ENCODE measurements at regions not wholly inside any gene's neighbourhood (a gene's known extent, or its start where the extent isn't known, plus 50 kb on each side); places are given as distances from the start of the nearest gene placed in this dataset.

- in situ Hi-C loops (cut with MboI): loop anchor here (25.0 kb wide), 1 partner anchor 1776 kb away; no protein-coding TSS in a partner anchor
- BruUV-seq (replicated peaks): no TSS peak
Measured at GRCh38 chr12:115762936-115763335, 514.6 kb downstream of the MED13L start.

More at GRCh38 chr12:115762936-115763335, 514.6 kb downstream of the MED13L start:
- Histone ChIP-seq H3K27ac (ENCODE audit: extremely low read depth, low read depth, low read length) (no peak overlapping the region), H3K9ac (ENCODE audit: insufficient read depth in 1 of 2, low read depth in 2 of 2, low read length in 2 of 2) (no peak overlapping the region), H3K9me3 (replicated peaks; ENCODE audit: control insufficient read depth, insufficient read depth, low read depth, low read length) (no peaks in the 10 kb centered on the region), H3K36me3 (ENCODE audit: control insufficient read depth, insufficient read depth, low read length) (no peaks in the 10 kb centered on the region), H3K4me3 (no peak overlapping the region), H3K9me1 (ENCODE audit: control insufficient read depth, insufficient read depth, low read length) (no peaks in the 10 kb centered on the region), H2AFZ (ENCODE audit: low read depth, low read length) (no peak overlapping the region), H3K4me2 (ENCODE audit: insufficient read depth, low read length) (no peak overlapping the region), H3K27me3 (ENCODE audit: control insufficient read depth in 2 of 2, insufficient read depth in 2 of 2, low read length in 2 of 2) (peaks cover 0 to under 1% of the 10 kb centered on the region in 2 experiments; a peak in 2 of 5 replicates), H4K20me1 (replicated peaks; ENCODE audit: control insufficient read depth, insufficient read depth, low read length) (no peaks in the 10 kb centered on the region), H3K79me2 (ENCODE audit: control insufficient read depth, insufficient read depth, low read length) (no peaks in the 10 kb centered on the region), H3K4me1 (replicated peaks in 1 of 2; ENCODE audit: control insufficient read depth in 2 of 2, insufficient read depth in 2 of 2, low read length in 2 of 2) (no peaks in the 10 kb centered on the region)
- intact Hi-C loops (cut with micrococcal nuclease): no loop called here
- no peak for FAIRE-seq
- ChIA-PET CTCF (ENCODE audit: low intra/inter-chr PET ratio) (no interaction called here), POLR2A (no interaction called here)
- DNase-seq (ENCODE audit: extremely low read depth in 1 of 4, low spot score in 3 of 4): no peak
- no peak for ATAC-seq
- 0% methylated on average over 3 of the region's 3 CpGs for WGBS (ENCODE audit: insufficient coverage, low coverage, missing lambda C conversion rate)
- TF ChIP-seq PTTG1 (tag; IDR thresholded peaks at IDR 0.05; ENCODE audit: low read depth) (no peak), PTBP1 (IDR thresholded peaks at IDR 0.05; ENCODE audit: low read depth, low read length) (no peak), THAP12 (CRISPR knock-in tag; IDR thresholded peaks at IDR 0.05) (no peak), FOXA1 (IDR thresholded peaks at IDR 0.05; ENCODE audit: borderline replicate concordance) (no peak), ZNF395 (CRISPR knock-in tag; IDR thresholded peaks at IDR 0.05) (no peak), CAMTA2 (CRISPR knock-in tag; conservative IDR thresholded peaks at IDR 0.05) (no peak), RBBP5 (IDR thresholded peaks at IDR 0.05; ENCODE audit: borderline replicate concordance, insufficient read depth, low read length, poor library complexity, severe bottlenecking) (no peak), CTCF (IDR thresholded peaks at IDR 0.05 in 2 of 3, conservative IDR thresholded peaks at IDR 0.05 in 1 of 3; ENCODE audit: insufficient read depth in 2 of 3, low read depth in 1 of 3, low read length in 3 of 3) (no peak)

Measured in K562 (cell line).